HepG2 (cell line): ENCODE measurements at regions not wholly inside any gene's neighbourhood (a gene's known extent, or its start where the extent isn't known, plus 50 kb on each side); places are given as distances from the start of the nearest gene placed in this dataset.

Experiments used
- EEA1 ChIP-seq: sonication (generic); formaldehyde crosslinking; IDR thresholded peaks from 2 replicates; pipeline ENCODE4 v1.5.1; 2020; ENCODE audit warnings: mild to moderate bottlenecking, missing genetic modification reagents, borderline replicate concordance
- SIN3A ChIP-seq: IDR thresholded peaks from 2 replicates; pipeline ENCODE4 v1.6.1; 2011; ENCODE audit warnings: low read depth, mild to moderate bottlenecking, control low read depth, low read length, borderline replicate concordance
- YY1 ChIP-seq: IDR thresholded peaks from 2 replicates; pipeline ENCODE4 v1.6.1; 2011; ENCODE audit warnings: low read length, low read depth, moderate library complexity, mild to moderate bottlenecking; ENCODE audit not compliant: insufficient read depth, insufficient replicate concordance
- ZC3H13 ChIP-seq: sonication (generic); formaldehyde crosslinking; IDR thresholded peaks from 2 replicates; pipeline ENCODE4 v1.8.1; 2023; ENCODE audit warnings: mild to moderate bottlenecking, missing genetic modification reagents, moderate library complexity
- ZNF724P ChIP-seq: sonication (generic); formaldehyde crosslinking; IDR thresholded peaks from 2 replicates; pipeline ENCODE4 v1.8.0; 2022; ENCODE audit warnings: missing genetic modification reagents, borderline replicate concordance
- TF ChIP-seq, protein P1 (sequence below): sonication (generic); formaldehyde crosslinking; IDR thresholded peaks from 2 replicates; pipeline ENCODE4 v1.4.0; 2020; ENCODE audit warnings: missing genetic modification reagents, low read depth, mild to moderate bottlenecking, borderline replicate concordance
- TF ChIP-seq, protein P2 (sequence below): sonication (generic); formaldehyde crosslinking; IDR thresholded peaks from 2 replicates; pipeline ENCODE4 v1.4.0; 2020; ENCODE audit warnings: missing genetic modification reagents, borderline replicate concordance
- TF ChIP-seq, protein P3 (sequence below): sonication (generic); formaldehyde crosslinking; conservative IDR thresholded peaks from 2 replicates; pipeline ENCODE4 v1.4.0; 2020; ENCODE audit warnings: missing genetic modification reagents
- TF ChIP-seq, protein P4 (sequence below), 2 experiments: sonication (generic) in 1 of 2; formaldehyde crosslinking in 1 of 2; IDR thresholded peaks; 2 replicates each; pipeline versions ENCODE4 v1.6.1 to v1.9.0; 2014 to 2022; ENCODE audit warnings: antibody characterized with exemption in 1 of 2, borderline replicate concordance in 1 of 2, inconsistent platforms in 1 of 2, low read depth in 1 of 2, missing genetic modification reagents in 1 of 2
- TF ChIP-seq, protein P5 (sequence below): sonication (generic); formaldehyde crosslinking; IDR thresholded peaks from 2 replicates; pipeline ENCODE4 v1.8.1; 2023; ENCODE audit warnings: missing genetic modification reagents, mild to moderate bottlenecking, borderline replicate concordance
- TF ChIP-seq, protein P6 (sequence below): IDR thresholded peaks from 2 replicates; pipeline ENCODE4 v1.6.1; 2016; ENCODE audit warnings: low read depth
- TF ChIP-seq, protein P7 (sequence below): IDR thresholded peaks from 2 replicates; pipeline ENCODE4 v1.6.1; 2016; ENCODE audit warnings: missing compliant biosample characterization, missing genetic modification reagents, borderline replicate concordance

DNA sequence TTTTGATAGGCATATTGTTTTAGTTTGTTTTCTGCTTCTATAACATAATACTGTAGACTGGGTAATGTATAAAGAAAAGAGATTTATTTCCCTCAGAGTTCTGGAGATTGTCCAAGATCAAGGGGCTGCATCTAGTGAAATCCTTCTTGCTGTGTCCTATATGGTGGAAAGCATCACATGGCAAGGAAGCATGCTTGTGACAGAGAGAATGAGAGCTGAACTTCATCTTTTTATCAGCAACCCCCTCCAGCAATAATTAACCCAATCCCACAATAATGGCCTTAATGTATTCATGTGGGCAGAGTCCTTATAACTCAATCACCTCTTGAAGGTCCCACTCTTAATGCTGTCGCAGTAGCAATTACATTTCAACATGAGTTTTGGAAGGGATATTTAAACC is 141.4 kb downstream of the CENPW start (continued):
- no peak for TF ChIP-seq ZNF724P (CRISPR knock-in tag)
- no peak for TF ChIP-seq ZC3H13 (CRISPR knock-in tag)
- no peak for TF ChIP-seq EEA1 (CRISPR knock-in tag)
- TF ChIP-seq, protein P1, sequence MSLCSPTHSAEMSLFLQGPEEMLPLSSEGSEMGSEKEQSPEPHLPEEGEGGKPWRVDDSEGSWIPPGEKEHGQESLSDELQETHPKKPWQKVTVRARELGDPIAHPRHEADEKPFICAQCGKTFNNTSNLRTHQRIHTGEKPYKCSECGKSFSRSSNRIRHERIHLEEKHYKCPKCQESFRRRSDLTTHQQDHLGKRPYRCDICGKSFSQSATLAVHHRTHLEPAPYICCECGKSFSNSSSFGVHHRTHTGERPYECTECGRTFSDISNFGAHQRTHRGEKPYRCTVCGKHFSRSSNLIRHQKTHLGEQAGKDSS (CRISPR knock-in tag): no peak
- TF ChIP-seq, protein P2, sequence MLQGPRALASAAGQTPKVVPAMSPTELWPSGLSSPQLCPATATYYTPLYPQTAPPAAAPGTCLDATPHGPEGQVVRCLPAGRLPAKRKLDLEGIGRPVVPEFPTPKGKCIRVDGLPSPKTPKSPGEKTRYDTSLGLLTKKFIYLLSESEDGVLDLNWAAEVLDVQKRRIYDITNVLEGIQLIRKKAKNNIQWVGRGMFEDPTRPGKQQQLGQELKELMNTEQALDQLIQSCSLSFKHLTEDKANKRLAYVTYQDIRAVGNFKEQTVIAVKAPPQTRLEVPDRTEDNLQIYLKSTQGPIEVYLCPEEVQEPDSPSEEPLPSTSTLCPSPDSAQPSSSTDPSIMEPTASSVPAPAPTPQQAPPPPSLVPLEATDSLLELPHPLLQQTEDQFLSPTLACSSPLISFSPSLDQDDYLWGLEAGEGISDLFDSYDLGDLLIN: no peak
- TF ChIP-seq, protein P3, sequence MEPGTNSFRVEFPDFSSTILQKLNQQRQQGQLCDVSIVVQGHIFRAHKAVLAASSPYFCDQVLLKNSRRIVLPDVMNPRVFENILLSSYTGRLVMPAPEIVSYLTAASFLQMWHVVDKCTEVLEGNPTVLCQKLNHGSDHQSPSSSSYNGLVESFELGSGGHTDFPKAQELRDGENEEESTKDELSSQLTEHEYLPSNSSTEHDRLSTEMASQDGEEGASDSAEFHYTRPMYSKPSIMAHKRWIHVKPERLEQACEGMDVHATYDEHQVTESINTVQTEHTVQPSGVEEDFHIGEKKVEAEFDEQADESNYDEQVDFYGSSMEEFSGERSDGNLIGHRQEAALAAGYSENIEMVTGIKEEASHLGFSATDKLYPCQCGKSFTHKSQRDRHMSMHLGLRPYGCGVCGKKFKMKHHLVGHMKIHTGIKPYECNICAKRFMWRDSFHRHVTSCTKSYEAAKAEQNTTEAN (CRISPR knock-in tag): no peak
- TF ChIP-seq, protein P4, sequence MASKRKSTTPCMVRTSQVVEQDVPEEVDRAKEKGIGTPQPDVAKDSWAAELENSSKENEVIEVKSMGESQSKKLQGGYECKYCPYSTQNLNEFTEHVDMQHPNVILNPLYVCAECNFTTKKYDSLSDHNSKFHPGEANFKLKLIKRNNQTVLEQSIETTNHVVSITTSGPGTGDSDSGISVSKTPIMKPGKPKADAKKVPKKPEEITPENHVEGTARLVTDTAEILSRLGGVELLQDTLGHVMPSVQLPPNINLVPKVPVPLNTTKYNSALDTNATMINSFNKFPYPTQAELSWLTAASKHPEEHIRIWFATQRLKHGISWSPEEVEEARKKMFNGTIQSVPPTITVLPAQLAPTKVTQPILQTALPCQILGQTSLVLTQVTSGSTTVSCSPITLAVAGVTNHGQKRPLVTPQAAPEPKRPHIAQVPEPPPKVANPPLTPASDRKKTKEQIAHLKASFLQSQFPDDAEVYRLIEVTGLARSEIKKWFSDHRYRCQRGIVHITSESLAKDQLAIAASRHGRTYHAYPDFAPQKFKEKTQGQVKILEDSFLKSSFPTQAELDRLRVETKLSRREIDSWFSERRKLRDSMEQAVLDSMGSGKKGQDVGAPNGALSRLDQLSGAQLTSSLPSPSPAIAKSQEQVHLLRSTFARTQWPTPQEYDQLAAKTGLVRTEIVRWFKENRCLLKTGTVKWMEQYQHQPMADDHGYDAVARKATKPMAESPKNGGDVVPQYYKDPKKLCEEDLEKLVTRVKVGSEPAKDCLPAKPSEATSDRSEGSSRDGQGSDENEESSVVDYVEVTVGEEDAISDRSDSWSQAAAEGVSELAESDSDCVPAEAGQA (IDR thresholded peaks at IDR 0.05; ENCODE audit: low read depth): no peak
- TF ChIP-seq, protein P4 (CRISPR knock-in tag; IDR thresholded peaks at IDR 0.05; ENCODE audit: borderline replicate concordance): no peak
- no peak for TF ChIP-seq SIN3A
- TF ChIP-seq, protein P5, sequence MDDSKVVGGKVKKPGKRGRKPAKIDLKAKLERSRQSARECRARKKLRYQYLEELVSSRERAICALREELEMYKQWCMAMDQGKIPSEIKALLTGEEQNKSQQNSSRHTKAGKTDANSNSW (CRISPR knock-in tag): no peak
- no peak for TF ChIP-seq YY1
- TF ChIP-seq, protein P6, sequence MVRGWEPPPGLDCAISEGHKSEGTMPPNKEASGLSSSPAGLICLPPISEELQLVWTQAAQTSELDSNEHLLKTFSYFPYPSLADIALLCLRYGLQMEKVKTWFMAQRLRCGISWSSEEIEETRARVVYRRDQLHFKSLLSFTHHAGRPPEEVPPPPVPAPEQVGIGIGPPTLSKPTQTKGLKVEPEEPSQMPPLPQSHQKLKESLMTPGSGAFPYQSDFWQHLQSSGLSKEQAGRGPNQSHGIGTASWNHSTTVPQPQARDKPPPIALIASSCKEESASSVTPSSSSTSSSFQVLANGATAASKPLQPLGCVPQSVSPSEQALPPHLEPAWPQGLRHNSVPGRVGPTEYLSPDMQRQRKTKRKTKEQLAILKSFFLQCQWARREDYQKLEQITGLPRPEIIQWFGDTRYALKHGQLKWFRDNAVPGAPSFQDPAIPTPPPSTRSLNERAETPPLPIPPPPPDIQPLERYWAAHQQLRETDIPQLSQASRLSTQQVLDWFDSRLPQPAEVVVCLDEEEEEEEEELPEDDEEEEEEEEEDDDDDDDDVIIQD (CRISPR knock-in tag): no peak
- TF ChIP-seq, protein P7, sequence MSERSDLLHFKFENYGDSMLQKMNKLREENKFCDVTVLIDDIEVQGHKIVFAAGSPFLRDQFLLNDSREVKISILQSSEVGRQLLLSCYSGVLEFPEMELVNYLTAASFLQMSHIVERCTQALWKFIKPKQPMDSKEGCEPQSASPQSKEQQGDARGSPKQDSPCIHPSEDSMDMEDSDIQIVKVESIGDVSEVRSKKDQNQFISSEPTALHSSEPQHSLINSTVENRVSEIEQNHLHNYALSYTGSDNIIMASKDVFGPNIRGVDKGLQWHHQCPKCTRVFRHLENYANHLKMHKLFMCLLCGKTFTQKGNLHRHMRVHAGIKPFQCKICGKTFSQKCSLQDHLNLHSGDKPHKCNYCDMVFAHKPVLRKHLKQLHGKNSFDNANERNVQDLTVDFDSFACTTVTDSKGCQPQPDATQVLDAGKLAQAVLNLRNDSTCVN (CRISPR knock-in tag): no peak
